Esophagus squamous epithelium (tissue), 5 donors: ENCODE measurements at regions not wholly inside any gene's neighbourhood (a gene's known extent, or its start where the extent isn't known, plus 50 kb on each side); places are given as distances from the start of the nearest gene placed in this dataset.

ENCODE experiments used
- DNase-seq: peaks from one replicate; lab custom pipeline; 2025; lab: John Stamatoyannopoulos, UW
- H3K27ac ChIP-seq, 4 donors: fragments of 200-600 bp; sonication (generic); one replicate each; pipeline ENCODE4 v1.5.1; 2016 to 2019; ENCODE audit warnings: mild to moderate bottlenecking in 1 of 4
- H3K27me3 ChIP-seq, 4 donors: fragments of 200-600 bp; sonication (generic); 1 replicate in 3 of 4; 2 replicates in 1 of 4; pipeline versions ENCODE4 v1.5.1 to v1.6.0; 2017 to 2021; ENCODE audit warnings: antibody characterized with exemption in 1 of 4
- H3K36me3 ChIP-seq, 3 donors: fragments of 200-600 bp; sonication (generic); one replicate each; pipeline ENCODE4 v1.5.1; 2016 to 2019
- H3K4me1 ChIP-seq, 3 donors: fragments of 200-600 bp; sonication (generic); one replicate each; pipeline ENCODE4 v1.5.1; 2017 to 2019
- H3K4me3 ChIP-seq, 4 donors: fragments of 200-600 bp; sonication (generic); 1 replicate in 3 of 4; 2 replicates in 1 of 4; pipeline ENCODE4 v1.5.1; 2016 to 2019; ENCODE audit warnings: mild to moderate bottlenecking in 2 of 4, moderate library complexity in 1 of 4
- H3K9me3 ChIP-seq, 3 donors: fragments of 200-600 bp; sonication (generic); one replicate each; pipeline ENCODE4 v1.5.1; 2016 to 2019
- POLR2A ChIP-seq, 4 donors: fragments of 450-650 bp; IDR thresholded peaks; one replicate each; pipeline ENCODE4 v1.6.1; 2017; ENCODE audit warnings: antibody characterized with exemption in 4 of 4, mild to moderate bottlenecking in 4 of 4, moderate library complexity in 3 of 4
- WGBS, 2 donors: methylation state at CpG; one replicate each; pipeline ENCODE4 v1.1.5; 2018; 5-methylcytosine and 5-hydroxymethylcytosine counted together
- intact Hi-C: fragments of 100-400 bp; cut with DNase I; formaldehyde crosslinking; loops from one replicate; pipeline ENCODE4 v1.15.0; 2022
- TF ChIP-seq, protein P1 (sequence below), 6 experiments: fragments of 450-650 bp in 4 of 6; fragments of 200-600 bp in 2 of 6; sonication (generic) in 2 of 6; IDR thresholded peaks; one replicate each; pipeline ENCODE4 v1.5.1; 2016 to 2019; ENCODE audit warnings: antibody characterized with exemption in 6 of 6, mild to moderate bottlenecking in 4 of 6, moderate library complexity in 4 of 6
- donor health status: DM: yes; HTN: yes; CAD: no.

GRCh38 chr16:86133847-86134375 is 234.9 kb downstream of the IRF8 start:
- no peak for DNase-seq
- intact Hi-C loops: no loop called here

GRCh38 chr16:86134802-86135461 is 236.0 kb downstream of the IRF8 start:
- Histone ChIP-seq H3K27me3 (no peaks in the 10 kb centered on the region), H3K4me3 (no peak overlapping the region), H3K9me3 (no peaks in the 10 kb centered on the region), H3K4me1 (no peaks in the 10 kb centered on the region), H3K36me3 (no peaks in the 10 kb centered on the region), H3K27ac (no peak overlapping the region)
- WGBS, 2 donors: 45 to 68% methylated on average over 5 to 11 of the region's 12 CpGs
- intact Hi-C loops: no loop called here
- no peak for TF ChIP-seq POLR2A (IDR thresholded peaks at IDR 0.05)
- TF ChIP-seq, protein P1, sequence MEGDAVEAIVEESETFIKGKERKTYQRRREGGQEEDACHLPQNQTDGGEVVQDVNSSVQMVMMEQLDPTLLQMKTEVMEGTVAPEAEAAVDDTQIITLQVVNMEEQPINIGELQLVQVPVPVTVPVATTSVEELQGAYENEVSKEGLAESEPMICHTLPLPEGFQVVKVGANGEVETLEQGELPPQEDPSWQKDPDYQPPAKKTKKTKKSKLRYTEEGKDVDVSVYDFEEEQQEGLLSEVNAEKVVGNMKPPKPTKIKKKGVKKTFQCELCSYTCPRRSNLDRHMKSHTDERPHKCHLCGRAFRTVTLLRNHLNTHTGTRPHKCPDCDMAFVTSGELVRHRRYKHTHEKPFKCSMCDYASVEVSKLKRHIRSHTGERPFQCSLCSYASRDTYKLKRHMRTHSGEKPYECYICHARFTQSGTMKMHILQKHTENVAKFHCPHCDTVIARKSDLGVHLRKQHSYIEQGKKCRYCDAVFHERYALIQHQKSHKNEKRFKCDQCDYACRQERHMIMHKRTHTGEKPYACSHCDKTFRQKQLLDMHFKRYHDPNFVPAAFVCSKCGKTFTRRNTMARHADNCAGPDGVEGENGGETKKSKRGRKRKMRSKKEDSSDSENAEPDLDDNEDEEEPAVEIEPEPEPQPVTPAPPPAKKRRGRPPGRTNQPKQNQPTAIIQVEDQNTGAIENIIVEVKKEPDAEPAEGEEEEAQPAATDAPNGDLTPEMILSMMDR (IDR thresholded peaks at IDR 0.05): no peak
- DNase-seq: no peak

More at GRCh38 chr16:86133847-86134375, 234.9 kb downstream of the IRF8 start:
- Histone ChIP-seq H3K9me3 (no peaks in the 10 kb centered on the region), H3K4me1 (no peaks in the 10 kb centered on the region), H3K27me3 (no peaks in the 10 kb centered on the region), H3K27ac (no peak overlapping the region), H3K4me3 (no peak overlapping the region), H3K36me3 (no peaks in the 10 kb centered on the region)
- TF ChIP-seq, protein P1 (IDR thresholded peaks at IDR 0.05): no peak
- no peak for TF ChIP-seq POLR2A (IDR thresholded peaks at IDR 0.05)
- WGBS, 2 donors: 80 to 85% methylated on average over 1 to 2 of the region's 9 CpGs

DNA sequence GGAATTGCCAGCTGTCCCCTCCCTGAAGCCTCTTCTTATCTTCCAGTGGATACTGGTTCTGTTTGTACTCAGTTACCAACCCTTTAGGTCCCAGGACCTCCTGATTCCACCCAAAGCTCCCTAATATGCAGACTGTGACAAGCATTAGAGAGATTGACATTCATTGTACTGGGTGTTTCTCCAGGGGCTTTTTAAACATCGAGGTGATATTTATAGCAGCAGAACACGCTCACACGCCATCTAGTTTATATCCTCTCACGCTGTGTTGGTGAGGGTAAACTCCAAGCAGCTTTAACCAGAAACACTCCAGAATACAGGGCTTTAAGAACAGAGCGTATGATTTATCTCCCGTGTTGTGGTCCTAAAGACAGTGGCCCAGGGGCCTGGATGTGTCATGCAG is 238.4 kb downstream of the IRF8 start:
- H3K27me3 ChIP-seq: no peaks in the 10 kb centered on the region
- no peak overlapping the region for H3K4me3 ChIP-seq
- intact Hi-C loops: no loop called here
- DNase-seq: no peak
- H3K4me1 ChIP-seq: no peaks in the 10 kb centered on the region
- no peak for TF ChIP-seq POLR2A (IDR thresholded peaks at IDR 0.05)
- TF ChIP-seq, protein P1 (IDR thresholded peaks at IDR 0.05): no peak
- 50 to 72% methylated on average over 3 to 6 of the region's 6 CpGs for WGBS, 2 donors
- no peaks in the 10 kb centered on the region for H3K9me3 ChIP-seq
- H3K27ac ChIP-seq: no peak overlapping the region
- H3K36me3 ChIP-seq: no peaks in the 10 kb centered on the region

DNA sequence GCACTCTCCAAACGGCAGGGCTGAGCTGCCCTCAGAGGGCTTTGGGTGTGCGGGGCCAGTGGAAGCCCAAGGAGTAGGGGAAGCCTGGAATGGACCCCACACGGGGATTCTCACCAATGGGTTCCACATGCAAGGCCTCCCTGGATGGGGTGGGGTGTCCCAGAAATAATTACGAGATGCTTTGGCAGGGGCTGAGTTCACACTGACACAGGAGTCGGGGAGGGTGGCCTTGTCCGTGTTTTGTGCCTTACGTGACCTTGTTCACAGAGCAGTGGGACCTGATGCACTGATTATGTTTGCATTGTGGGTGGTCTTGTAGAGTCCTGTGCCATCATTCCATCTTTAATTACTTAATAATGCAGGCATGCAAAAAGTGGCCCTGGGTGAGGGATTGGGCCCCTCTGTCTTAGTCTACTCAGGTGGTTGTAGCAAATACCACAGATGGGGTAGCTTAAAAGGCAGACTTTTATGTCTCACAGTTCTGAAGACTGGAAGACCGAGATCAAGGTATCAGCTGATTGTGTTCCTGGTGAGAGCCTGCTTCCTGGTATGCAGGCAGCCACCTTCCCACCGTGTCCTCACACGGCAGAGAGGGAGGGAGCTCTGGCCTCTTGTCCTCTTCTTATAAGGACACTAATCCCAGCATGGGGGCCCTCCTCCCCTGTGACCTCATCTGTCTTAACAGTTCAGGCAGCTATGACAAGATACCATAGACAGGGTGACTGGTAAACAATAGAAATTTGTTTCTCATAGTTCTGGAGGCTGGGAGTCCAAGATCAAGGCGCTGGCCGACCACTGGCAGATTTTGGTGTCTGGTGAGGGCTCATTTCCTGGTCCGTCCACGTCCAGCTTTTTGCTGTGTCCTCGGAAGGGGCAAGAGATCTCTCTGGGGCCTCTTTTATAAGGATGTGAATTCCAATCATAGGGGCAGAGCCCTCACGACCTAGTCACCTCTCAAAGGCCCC is 239.4 kb downstream of the IRF8 start:
- Histone ChIP-seq H3K27me3 (no peaks in the 10 kb centered on the region), H3K4me3 (no peak overlapping the region), H3K27ac (no peak overlapping the region), H3K36me3 (no peaks in the 10 kb centered on the region), H3K9me3 (no peaks in the 10 kb centered on the region), H3K4me1 (no peaks in the 10 kb centered on the region)
- TF ChIP-seq, protein P1 (IDR thresholded peaks at IDR 0.05): no peak
- TF ChIP-seq POLR2A (IDR thresholded peaks at IDR 0.05): no peak
- DNase-seq: no peak
- WGBS, 2 donors: 57 to 66% methylated on average over 12 to 15 of the region's 16 CpGs
- intact Hi-C loops: no loop called here
